GM18505 (cell line): ENCODE measurements at regions not wholly inside any gene's neighbourhood (a gene's known extent, or its start where the extent isn't known, plus 50 kb on each side); places are given as distances from the start of the nearest gene placed in this dataset.
"Not testable (repeated sequence)": the region's sequence is repeated elsewhere in the genome, so short reads cannot be mapped to it uniquely, and the experiment has no call there.

Source experiments
- ATAC-seq: cut with Tn5 transposase; IDR thresholded peaks from one replicate; pipeline ENCODE4 v1.9.1; 2021; ENCODE audit not compliant: unreplicated experiment
- POLR2A ChIP-seq: IDR thresholded peaks from 4 replicates; pipeline ENCODE4 v1.6.1; 2011; ENCODE audit warnings: borderline replicate concordance; ENCODE audit not compliant: insufficient read depth, insufficient read length; ENCODE audit errors: extremely low read depth

GRCh38 chr6:115873901-115874300 is 186.8 kb downstream of the FRK start:
- ATAC-seq, result no peak
- TF ChIP-seq POLR2A, result no peak

- TF ChIP-seq POLR2A, result no peak
- ATAC-seq, result no peak
These were observed 190.2 kb downstream of the FRK start for GRCh38 chr6:115870464-115870863.

- no peak for ATAC-seq
- no peak for TF ChIP-seq POLR2A
These were observed 194.8 kb downstream of the FRK start for GRCh38 chr6:115865914-115866313.

GRCh38 chr6:115863211-115863610 is 197.5 kb downstream of the FRK start:
- TF ChIP-seq POLR2A, result no peak
- no peak for ATAC-seq

- not testable (repeated sequence) for ATAC-seq
These were observed 199.0 kb downstream of the FRK start for GRCh38 chr6:115861658-115862057.

- ATAC-seq, result not testable (repeated sequence)
These were observed 201.1 kb downstream of the FRK start for GRCh38 chr6:115859577-115859976.

- no peak for ATAC-seq
- no peak for TF ChIP-seq POLR2A
These were observed 205.6 kb downstream of the FRK start for GRCh38 chr6:115854866-115855665.

- TF ChIP-seq POLR2A, result no peak
- no peak for ATAC-seq
These were observed 213.0 kb downstream of the FRK start for GRCh38 chr6:115847671-115848070.

- no peak for ATAC-seq
- TF ChIP-seq POLR2A, result no peak
These were observed 216.7 kb downstream of the FRK start for GRCh38 chr6:115843945-115844344.

- no peak for ATAC-seq
These were observed 218.4 kb downstream of the FRK start for GRCh38 chr6:115842338-115842737.

GRCh38 chr6:115839583-115840181 is 221.0 kb downstream of the FRK start:
- TF ChIP-seq POLR2A, result no peak
- ATAC-seq, result no peak

More at GRCh38 chr6:115842338-115842737, 218.4 kb downstream of the FRK start:
- no peak for TF ChIP-seq POLR2A

GRCh38 chr6:115838763-115839401 is 221.8 kb downstream of the FRK start:
- peak; percentile 96 for ATAC-seq
- no peak for TF ChIP-seq POLR2A

- TF ChIP-seq POLR2A, result no peak
- ATAC-seq, result peak; percentile 4
These were observed 222.5 kb downstream of the FRK start for GRCh38 chr6:115838216-115838615.

GRCh38 chr6:115836374-115836773 is 224.3 kb downstream of the FRK start:
- ATAC-seq, result not testable (repeated sequence)

- ATAC-seq, result no peak
- TF ChIP-seq POLR2A, result no peak
These were observed 225.4 kb downstream of the FRK start for GRCh38 chr6:115835314-115835713.

- not testable (repeated sequence) for ATAC-seq
These were observed 226.1 kb downstream of the FRK start for GRCh38 chr6:115834542-115834941.
